ENCODE measurements at regions not wholly inside any gene's neighbourhood (a gene's known extent, or its start where the extent isn't known, plus 50 kb on each side); places are given as distances from the start of the nearest gene placed in this dataset.

DNA sequence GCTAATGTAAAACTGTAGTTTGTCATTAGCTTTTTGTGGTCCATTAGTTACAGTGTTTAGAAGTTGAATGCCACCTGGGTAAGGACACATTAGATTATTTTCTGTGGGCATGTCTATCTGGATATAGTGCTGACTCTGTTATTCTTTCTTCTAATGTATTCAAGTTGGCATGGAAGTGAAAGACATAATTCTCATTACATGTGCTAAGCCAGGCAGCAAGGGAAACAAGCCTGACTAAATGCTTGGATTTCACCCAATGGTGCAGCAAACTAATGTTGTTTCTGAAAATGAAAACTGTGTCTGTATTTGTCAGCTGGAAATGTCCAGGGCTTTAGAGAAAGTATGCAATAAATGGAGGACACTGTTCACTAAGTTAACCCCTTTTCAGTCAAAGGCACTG lies 100.7 kb downstream of the NUP35 start:
- Histone ChIP-seq H3K36me3 (replicated peaks in 1 of 2; ENCODE audit: control insufficient read depth in 1 of 2, insufficient read depth in 2 of 2, low read length in 1 of 2) (no peaks in the 10 kb centered on the region), H2AFZ (ENCODE audit: low read depth) (no peak overlapping the region), H3K9me3 (no peaks in the 10 kb centered on the region), H4K20me1 (ENCODE audit: insufficient read depth) (no peaks in the 10 kb centered on the region), H3K4me1 (ENCODE audit: control insufficient read depth in 1 of 2, insufficient read depth in 2 of 2, low read depth in 1 of 2, low read length in 1 of 2) (no peaks in the 10 kb centered on the region; a peak in 1 of 4 replicates), H3K9me2 (no peaks in the 10 kb centered on the region), H3K27me3 (ENCODE audit: insufficient read depth) (no peaks in the 10 kb centered on the region), H3F3A (replicated peaks; ENCODE audit: insufficient read depth) (peaks cover 10% of the 10 kb centered on the region), H3K27ac (ENCODE audit: low read depth in 2 of 2, low read length in 1 of 2) (no peak overlapping the region), H3K4me2 (no peak overlapping the region), H3K79me2 (ENCODE audit: insufficient read depth) (no peaks in the 10 kb centered on the region), H3K9ac (no peak overlapping the region), H3K4me3 (ENCODE audit: low read depth in 2 of 2, low read length in 1 of 2) (no peak overlapping the region)
- DNase-seq = no peak
- ChIA-PET CTCF (interaction anchor here (1.1 kb wide), 1 partner anchor 24 kb away, joined by 3 read pairs; no protein-coding TSS in a partner anchor), POLR2A (no interaction called here)
- no peak for TF ChIP-seq EZH2phosphoT487 (IDR thresholded peaks at IDR 0.05; ENCODE audit: borderline replicate concordance, low read depth)
- no peak for TF ChIP-seq SIN3A (IDR thresholded peaks at IDR 0.05; ENCODE audit: borderline replicate concordance, low read depth, low read length)
- no peak for TF ChIP-seq TEAD4 (IDR thresholded peaks at IDR 0.05; ENCODE audit: borderline replicate concordance, insufficient read depth)
- TF ChIP-seq, protein P1, sequence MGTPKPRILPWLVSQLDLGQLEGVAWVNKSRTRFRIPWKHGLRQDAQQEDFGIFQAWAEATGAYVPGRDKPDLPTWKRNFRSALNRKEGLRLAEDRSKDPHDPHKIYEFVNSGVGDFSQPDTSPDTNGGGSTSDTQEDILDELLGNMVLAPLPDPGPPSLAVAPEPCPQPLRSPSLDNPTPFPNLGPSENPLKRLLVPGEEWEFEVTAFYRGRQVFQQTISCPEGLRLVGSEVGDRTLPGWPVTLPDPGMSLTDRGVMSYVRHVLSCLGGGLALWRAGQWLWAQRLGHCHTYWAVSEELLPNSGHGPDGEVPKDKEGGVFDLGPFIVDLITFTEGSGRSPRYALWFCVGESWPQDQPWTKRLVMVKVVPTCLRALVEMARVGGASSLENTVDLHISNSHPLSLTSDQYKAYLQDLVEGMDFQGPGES (IDR thresholded peaks at IDR 0.05; ENCODE audit: low read depth, low read length) = no peak
- no peak for TF ChIP-seq SMC3 (IDR thresholded peaks at IDR 0.05; ENCODE audit: low read depth, low read length)
- TF ChIP-seq GATA2 (CRISPR knock-in tag; IDR thresholded peaks at IDR 0.05) = no peak
- TF ChIP-seq CHD2 (IDR thresholded peaks at IDR 0.05; ENCODE audit: low read length, partially characterized antibody) = no peak
- no peak for TF ChIP-seq RCOR1 (IDR thresholded peaks at IDR 0.05; ENCODE audit: low read length)
- no peak for TF ChIP-seq MEF2A (IDR thresholded peaks at IDR 0.05; ENCODE audit: borderline replicate concordance, low read depth)
- no peak for TF ChIP-seq FOXJ3 (CRISPR knock-in tag; IDR thresholded peaks at IDR 0.05)
- no peak for TF ChIP-seq RFX5 (IDR thresholded peaks at IDR 0.05; ENCODE audit: low read length)
- TF ChIP-seq, protein P2, sequence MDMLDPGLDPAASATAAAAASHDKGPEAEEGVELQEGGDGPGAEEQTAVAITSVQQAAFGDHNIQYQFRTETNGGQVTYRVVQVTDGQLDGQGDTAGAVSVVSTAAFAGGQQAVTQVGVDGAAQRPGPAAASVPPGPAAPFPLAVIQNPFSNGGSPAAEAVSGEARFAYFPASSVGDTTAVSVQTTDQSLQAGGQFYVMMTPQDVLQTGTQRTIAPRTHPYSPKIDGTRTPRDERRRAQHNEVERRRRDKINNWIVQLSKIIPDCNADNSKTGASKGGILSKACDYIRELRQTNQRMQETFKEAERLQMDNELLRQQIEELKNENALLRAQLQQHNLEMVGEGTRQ (IDR thresholded peaks at IDR 0.05; ENCODE audit: borderline replicate concordance, low read depth, low read length) = no peak
- no peak for TF ChIP-seq MXI1 (IDR thresholded peaks at IDR 0.05; ENCODE audit: low read depth, low read length)
- TF ChIP-seq, protein P3, sequence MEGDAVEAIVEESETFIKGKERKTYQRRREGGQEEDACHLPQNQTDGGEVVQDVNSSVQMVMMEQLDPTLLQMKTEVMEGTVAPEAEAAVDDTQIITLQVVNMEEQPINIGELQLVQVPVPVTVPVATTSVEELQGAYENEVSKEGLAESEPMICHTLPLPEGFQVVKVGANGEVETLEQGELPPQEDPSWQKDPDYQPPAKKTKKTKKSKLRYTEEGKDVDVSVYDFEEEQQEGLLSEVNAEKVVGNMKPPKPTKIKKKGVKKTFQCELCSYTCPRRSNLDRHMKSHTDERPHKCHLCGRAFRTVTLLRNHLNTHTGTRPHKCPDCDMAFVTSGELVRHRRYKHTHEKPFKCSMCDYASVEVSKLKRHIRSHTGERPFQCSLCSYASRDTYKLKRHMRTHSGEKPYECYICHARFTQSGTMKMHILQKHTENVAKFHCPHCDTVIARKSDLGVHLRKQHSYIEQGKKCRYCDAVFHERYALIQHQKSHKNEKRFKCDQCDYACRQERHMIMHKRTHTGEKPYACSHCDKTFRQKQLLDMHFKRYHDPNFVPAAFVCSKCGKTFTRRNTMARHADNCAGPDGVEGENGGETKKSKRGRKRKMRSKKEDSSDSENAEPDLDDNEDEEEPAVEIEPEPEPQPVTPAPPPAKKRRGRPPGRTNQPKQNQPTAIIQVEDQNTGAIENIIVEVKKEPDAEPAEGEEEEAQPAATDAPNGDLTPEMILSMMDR (IDR thresholded peaks at IDR 0.05) = no peak
- TF ChIP-seq, protein P4, sequence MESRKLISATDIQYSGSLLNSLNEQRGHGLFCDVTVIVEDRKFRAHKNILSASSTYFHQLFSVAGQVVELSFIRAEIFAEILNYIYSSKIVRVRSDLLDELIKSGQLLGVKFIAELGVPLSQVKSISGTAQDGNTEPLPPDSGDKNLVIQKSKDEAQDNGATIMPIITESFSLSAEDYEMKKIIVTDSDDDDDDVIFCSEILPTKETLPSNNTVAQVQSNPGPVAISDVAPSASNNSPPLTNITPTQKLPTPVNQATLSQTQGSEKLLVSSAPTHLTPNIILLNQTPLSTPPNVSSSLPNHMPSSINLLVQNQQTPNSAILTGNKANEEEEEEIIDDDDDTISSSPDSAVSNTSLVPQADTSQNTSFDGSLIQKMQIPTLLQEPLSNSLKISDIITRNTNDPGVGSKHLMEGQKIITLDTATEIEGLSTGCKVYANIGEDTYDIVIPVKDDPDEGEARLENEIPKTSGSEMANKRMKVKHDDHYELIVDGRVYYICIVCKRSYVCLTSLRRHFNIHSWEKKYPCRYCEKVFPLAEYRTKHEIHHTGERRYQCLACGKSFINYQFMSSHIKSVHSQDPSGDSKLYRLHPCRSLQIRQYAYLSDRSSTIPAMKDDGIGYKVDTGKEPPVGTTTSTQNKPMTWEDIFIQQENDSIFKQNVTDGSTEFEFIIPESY (IDR thresholded peaks at IDR 0.05; ENCODE audit: borderline replicate concordance, low read depth) = no peak
- no peak for TF ChIP-seq YY1 (IDR thresholded peaks at IDR 0.05; ENCODE audit: low read depth)
- TF ChIP-seq, protein P5, sequence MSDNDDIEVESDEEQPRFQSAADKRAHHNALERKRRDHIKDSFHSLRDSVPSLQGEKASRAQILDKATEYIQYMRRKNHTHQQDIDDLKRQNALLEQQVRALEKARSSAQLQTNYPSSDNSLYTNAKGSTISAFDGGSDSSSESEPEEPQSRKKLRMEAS (IDR thresholded peaks at IDR 0.05; ENCODE audit: low read depth) = no peak
- TF ChIP-seq, protein P6, sequence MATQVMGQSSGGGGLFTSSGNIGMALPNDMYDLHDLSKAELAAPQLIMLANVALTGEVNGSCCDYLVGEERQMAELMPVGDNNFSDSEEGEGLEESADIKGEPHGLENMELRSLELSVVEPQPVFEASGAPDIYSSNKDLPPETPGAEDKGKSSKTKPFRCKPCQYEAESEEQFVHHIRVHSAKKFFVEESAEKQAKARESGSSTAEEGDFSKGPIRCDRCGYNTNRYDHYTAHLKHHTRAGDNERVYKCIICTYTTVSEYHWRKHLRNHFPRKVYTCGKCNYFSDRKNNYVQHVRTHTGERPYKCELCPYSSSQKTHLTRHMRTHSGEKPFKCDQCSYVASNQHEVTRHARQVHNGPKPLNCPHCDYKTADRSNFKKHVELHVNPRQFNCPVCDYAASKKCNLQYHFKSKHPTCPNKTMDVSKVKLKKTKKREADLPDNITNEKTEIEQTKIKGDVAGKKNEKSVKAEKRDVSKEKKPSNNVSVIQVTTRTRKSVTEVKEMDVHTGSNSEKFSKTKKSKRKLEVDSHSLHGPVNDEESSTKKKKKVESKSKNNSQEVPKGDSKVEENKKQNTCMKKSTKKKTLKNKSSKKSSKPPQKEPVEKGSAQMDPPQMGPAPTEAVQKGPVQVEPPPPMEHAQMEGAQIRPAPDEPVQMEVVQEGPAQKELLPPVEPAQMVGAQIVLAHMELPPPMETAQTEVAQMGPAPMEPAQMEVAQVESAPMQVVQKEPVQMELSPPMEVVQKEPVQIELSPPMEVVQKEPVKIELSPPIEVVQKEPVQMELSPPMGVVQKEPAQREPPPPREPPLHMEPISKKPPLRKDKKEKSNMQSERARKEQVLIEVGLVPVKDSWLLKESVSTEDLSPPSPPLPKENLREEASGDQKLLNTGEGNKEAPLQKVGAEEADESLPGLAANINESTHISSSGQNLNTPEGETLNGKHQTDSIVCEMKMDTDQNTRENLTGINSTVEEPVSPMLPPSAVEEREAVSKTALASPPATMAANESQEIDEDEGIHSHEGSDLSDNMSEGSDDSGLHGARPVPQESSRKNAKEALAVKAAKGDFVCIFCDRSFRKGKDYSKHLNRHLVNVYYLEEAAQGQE (IDR thresholded peaks at IDR 0.05; ENCODE audit: low read depth, low read length) = no peak

Data from SK-N-SH (cell line).